NB4 (cell line): ENCODE measurements at regions not wholly inside any gene's neighbourhood (a gene's known extent, or its start where the extent isn't known, plus 50 kb on each side); places are given as distances from the start of the nearest gene placed in this dataset.

Experiments
- CTCF ChIP-seq: IDR thresholded peaks from one replicate; pipeline ENCODE4 v1.5.1; 2012; ENCODE audit warnings: low read depth, low read length
- MAX ChIP-seq: IDR thresholded peaks from 2 replicates; pipeline ENCODE4 v1.6.1; 2011; ENCODE audit warnings: low read depth, low read length
- POLR2A ChIP-seq: IDR thresholded peaks from 2 replicates; pipeline ENCODE4 v1.6.1; 2011; ENCODE audit warnings: mild to moderate bottlenecking; ENCODE audit not compliant: insufficient read length; ENCODE audit errors: extremely low read depth

- no peak for TF ChIP-seq CTCF
- TF ChIP-seq POLR2A = no peak
- no peak for TF ChIP-seq MAX
These were observed 124.1 kb upstream of the TCF21 start for GRCh38 chr6:133764754-133765208.
